HG02943 (cell line): ENCODE measurements at regions not wholly inside any gene's neighbourhood (a gene's known extent, or its start where the extent isn't known, plus 50 kb on each side); places are given as distances from the start of the nearest gene placed in this dataset.

Source experiments
- ATAC-seq: cut with Tn5 transposase; IDR thresholded peaks from one replicate; pipeline ENCODE4 v1.9.1; 2021; ENCODE audit warnings: mild to moderate bottlenecking, low read depth, moderate library complexity; ENCODE audit not compliant: unreplicated experiment

DNA sequence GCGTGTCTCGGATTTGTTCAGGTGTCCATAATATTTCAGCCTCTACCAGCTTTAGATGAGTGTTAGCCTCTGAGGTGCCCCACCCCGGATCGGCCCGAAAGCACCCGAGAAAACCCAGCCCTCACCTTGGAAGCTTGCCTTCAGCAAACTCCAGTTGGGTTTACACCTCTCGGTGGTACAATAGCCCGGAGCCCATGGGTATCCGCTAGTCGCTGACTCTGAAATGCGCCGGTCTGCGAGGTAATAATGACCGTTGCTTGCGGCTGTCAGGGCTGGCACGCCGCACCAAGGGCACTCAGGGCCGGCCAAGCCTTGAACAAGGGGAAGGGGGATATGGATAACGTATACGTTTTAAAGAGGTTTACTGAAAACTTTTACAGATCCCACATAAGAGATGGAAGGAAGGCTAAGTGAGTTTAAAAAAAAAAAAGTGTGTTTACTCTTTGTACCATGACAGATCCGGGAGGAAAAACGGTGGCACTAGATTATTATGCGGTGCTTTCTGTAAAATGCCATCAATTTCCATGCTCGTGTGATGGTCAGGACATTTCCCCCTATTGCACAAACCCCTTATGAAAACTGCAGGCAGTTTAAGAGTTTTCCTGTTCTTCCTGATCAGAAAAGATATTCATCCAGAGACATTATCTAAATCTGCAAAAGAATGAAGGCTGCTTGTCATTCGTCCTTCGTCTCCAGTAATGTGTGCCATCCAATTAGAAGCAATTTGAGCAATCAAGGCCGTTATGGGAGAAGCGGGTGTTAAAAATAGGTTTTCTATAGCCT is 124.2 kb downstream of the TMEM161B start:
- ATAC-seq, result no peak

GRCh38 chr5:88143693-88144218 is 124.9 kb downstream of the TMEM161B start:
- ATAC-seq, result no peak

- no peak for ATAC-seq
Measured at GRCh38 chr5:88142886-88143692, 125.6 kb downstream of the TMEM161B start.

- no peak for ATAC-seq
Measured at GRCh38 chr5:88142636-88142885, 126.1 kb downstream of the TMEM161B start.

DNA sequence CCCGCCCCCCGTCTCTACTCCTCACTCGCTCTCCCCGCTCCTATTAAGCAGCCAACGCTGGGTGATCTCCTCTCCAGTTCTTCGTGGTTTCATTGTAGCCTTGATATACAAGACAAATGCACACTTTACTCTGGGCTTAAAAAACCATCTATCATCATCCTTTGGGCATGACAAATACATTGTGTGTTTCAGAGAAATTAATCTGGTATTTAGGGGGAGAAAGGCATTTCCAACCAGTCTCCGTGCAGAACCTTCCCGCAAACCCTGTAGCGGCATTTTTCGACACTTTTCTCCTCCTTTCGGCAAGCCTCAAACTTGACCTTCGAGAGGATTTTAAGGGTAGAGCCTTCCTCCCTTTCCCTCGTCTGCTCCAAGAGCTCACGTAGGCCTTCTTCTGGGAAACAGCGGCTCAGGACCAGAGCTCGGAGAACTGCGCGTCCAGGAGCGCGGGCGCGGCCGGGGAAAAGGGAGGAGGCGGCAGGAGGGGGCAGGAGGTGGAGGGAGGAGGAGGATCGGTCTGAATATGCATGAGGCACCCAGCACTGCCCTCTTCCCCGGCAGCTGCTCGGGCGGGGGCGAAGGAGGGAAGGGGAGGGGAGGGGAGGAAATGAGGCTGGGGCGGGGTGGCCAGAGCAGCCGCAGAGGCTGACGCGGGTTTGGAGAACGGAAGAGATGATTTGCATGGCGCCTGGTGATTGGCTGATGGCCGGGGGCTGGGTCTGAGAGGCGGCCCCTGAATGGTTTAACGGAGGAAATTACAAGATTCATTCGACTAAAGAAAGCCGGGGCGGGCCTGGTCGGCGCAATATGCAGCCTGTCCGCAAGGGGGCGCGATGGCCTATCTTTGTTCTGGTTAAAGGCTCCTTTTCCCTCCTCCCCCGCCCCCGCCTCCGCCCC is 127.5 kb downstream of the TMEM161B start:
- peak; percentile 92 for ATAC-seq

GRCh38 chr5:88140396-88140855 is 128.2 kb downstream of the TMEM161B start:
- ATAC-seq, result no peak

DNA sequence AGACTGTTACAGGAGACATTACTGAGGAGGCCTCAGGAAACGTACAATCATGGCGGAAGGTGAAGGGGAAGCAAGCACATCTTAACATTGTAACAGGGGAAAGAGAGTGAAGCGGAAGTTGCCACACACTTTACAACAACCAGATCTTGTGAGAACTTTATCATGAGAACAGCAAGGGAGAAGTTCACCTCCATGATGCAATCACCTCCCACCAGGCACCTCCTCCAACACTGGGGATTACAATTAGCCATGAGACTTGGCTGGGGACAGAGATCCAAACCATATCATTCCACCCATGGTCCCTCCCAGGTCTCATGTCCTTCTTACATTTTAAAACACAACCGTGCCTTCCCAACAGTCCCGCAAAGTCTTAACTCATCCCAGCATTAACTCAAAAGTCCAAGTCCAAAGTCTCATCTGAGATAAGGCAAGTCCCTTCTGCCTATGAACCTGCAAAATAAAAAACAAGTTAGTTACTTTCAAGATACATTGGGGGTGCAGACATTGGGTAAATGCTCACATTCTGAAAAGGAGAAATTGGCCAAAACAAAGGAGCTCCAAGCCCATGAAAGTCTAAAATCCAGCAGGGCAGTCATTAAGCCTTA is 138.3 kb downstream of the TMEM161B start:
- ATAC-seq, result no peak

- ATAC-seq, result no peak
Measured at GRCh38 chr5:88128813-88129212, 139.8 kb downstream of the TMEM161B start.

GRCh38 chr5:88119535-88120125 is 149.0 kb downstream of the TMEM161B start:
- no peak for ATAC-seq

DNA sequence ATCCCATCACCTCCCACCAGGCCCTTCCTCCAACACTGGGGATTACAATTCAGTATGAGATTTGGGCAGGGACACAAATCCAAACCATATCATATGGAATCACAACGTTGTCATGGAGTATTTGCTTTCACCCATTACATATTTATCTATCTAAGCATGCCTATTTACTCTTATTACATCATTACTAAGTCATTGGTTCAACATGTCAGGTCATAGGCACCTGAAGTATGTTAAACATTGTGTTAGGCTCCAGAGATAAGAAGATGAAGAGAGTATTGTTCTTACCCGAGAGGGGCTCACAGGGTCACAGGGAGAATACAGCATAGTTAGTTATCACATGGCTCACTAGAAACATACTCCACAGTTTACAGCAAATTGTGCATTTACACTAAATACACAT is 150.5 kb downstream of the TMEM161B start:
- ATAC-seq, result no peak

- no peak for ATAC-seq
Measured at GRCh38 chr5:88117546-88117945, 151.1 kb downstream of the TMEM161B start.

DNA sequence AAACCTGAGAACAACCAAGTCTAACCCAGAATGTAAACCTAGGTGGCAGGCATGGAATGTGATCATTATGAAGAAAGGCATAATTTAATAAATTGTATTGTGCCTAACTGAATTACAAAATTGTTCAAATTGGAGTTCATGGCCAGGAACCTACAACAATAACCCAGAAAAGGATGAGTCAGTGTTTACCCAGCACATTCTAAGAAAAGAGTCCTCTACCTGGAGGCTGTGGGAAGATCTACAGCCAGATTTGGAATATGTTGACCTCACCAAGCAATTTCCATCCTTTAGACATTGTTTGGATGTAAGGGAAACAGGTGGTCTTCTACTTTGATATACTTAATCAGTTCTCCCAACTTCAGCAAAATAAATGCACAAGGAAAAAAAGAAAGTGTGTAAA is 152.2 kb downstream of the TMEM161B start:
- no peak for ATAC-seq

DNA sequence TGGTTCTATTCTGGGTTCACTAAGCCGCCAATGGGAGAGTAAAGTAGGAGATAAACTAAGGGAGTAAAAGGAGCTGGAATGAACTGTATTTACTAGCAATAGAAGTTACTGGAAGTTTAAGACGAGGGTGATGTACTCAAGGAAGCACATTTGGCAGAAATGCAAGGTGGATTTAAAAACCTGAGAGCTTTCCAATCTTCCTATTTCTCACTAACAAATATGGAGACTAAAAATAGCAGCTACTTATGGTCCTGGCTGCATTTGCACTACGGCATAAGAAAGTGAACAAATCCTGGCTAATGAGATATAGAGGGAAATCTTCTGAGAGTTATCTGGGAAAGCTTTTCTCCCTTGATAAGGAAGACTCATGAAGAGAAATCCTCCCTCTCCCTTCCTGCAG is 153.4 kb downstream of the TMEM161B start:
- ATAC-seq, result no peak

DNA sequence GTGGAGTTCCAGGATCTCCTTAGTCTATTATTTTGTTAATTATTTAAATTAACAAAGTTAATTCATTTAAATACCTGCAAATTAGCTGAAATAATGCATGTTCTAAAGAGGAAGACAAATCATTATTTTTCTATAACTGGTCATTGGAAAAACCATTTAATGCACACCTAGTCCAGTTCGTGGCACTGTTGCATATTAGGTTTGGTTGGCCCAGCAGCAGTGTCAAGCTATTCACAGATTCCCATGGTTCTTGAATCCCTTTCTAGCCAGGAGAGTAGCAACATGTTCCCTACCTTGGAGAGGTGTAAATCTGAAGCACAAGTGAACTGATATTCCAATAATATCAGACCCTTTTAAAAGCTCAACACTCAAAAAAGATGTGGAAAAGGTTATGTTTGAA is 155.2 kb downstream of the TMEM161B start:
- no peak for ATAC-seq

DNA sequence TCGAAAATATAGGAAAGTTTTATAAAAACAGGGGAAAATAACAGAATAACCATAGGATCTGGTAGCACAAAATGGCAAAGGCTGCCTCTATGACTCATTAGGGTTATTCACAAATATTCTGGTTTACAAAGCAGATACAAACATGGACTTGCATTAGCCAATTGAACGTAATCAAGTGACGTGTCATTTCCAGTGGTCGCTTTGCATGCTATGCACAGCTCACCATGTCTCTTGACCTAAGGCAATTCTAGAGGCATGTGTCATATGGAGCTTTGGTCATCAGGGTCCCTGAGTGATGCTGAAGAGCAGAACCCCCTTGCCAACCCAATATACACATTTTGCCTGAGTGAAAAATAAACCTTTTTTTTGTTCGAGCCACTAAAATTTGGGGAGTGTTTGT is 158.8 kb downstream of the TMEM161B start:
- no peak for ATAC-seq

DNA sequence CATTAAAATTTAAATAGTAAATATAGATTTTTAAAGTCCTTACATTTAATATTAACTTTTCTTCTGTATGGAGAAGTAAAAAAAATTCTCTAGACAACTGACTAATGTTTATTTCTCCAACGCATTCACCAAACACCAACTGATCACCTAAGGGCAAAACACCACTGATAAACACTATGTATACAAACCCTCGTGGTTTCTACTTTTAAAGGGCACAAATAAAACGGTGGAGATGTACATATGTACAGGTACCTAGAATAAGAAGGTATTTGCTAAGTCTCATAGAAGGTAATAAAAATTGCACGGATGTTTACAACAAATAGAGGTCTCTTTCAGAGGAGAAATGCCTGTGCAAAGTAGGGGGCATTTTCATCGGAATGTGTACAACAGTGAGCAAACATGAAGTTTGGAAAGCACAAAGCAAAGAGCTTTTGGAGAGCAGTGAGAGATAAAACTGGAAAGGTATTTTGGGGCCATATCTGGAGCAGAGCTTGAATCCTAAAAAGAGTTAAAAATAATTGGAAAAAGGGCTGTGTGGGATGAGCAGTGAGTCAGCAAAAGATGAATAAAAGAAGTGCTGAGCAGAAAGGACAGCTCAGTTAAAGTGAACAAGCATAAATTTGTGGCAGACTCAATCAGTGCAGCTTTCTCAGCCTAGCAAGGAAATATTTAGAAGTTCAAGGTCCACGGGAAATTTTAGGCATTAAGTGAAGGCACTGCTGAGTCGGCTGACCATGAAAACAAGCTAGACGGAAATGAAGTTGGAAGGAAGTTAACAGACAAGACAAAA is 160.0 kb downstream of the TMEM161B start:
- ATAC-seq, result no peak

- no peak for ATAC-seq
Measured at GRCh38 chr5:88094906-88095496, 173.6 kb downstream of the TMEM161B start.

- ATAC-seq, result no peak
Measured at GRCh38 chr5:88094403-88094802, 174.2 kb downstream of the TMEM161B start.

DNA sequence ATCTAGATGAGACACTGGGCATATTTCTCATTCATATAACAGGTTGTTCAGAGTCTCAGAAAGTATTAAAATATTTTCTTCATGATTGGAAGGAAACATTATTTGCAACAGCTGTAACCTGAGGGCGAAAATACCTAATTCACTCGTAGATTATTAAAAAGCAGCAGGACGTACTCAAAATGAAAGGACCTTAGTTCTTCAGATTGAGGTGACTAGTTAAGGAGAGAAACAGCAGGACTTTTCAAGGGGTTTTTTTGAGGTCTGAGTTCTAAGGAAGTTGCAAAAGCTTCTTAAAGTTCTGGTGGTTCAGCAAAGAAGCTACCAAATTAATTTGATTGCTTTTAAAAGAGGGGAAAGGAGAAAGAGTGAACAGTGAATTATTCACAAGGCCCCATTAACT is 174.9 kb downstream of the TMEM161B start:
- ATAC-seq, result no peak
